ENCODE measurements at regions not wholly inside any gene's neighbourhood (a gene's known extent, or its start where the extent isn't known, plus 50 kb on each side); places are given as distances from the start of the nearest gene placed in this dataset.

- no peaks in the 10 kb centered on the region for H3K9me2 ChIP-seq (replicated peaks; ENCODE audit: control insufficient read depth, low read length)
- no peaks in the 10 kb centered on the region for H3K27me3 ChIP-seq (ENCODE audit: control insufficient read depth, low read length)
- H3K79me2 ChIP-seq (ENCODE audit: control insufficient read depth, low read length), result no peaks in the 10 kb centered on the region
- no peaks in the 10 kb centered on the region for H3K4me1 ChIP-seq (ENCODE audit: control insufficient read depth, low read length)
- no peak overlapping the region for H3K4me3 ChIP-seq (ENCODE audit: low read length)
- no peak for TF ChIP-seq CTCF (IDR thresholded peaks at IDR 0.05; ENCODE audit: low read depth, low read length, poor library complexity, severe bottlenecking)
- TF ChIP-seq EZH2phosphoT487 (IDR thresholded peaks at IDR 0.05; ENCODE audit: borderline replicate concordance, low read length), result no peak
- no peaks in the 10 kb centered on the region for H3K36me3 ChIP-seq (ENCODE audit: control insufficient read depth, low read length)
- no peak overlapping the region for H3K4me2 ChIP-seq (ENCODE audit: low read length)
- H3F3A ChIP-seq (ENCODE audit: control insufficient read depth, insufficient read depth), result no peaks in the 10 kb centered on the region
- H3K27ac ChIP-seq (ENCODE audit: low read depth, low read length), result no peak overlapping the region
- no peaks in the 10 kb centered on the region for H4K20me1 ChIP-seq (ENCODE audit: control insufficient read depth, insufficient read depth, low read depth, low read length)
- no peaks in the 10 kb centered on the region for H3K9me3 ChIP-seq (ENCODE audit: control insufficient read depth, insufficient read depth, low read length)
Measured at GRCh38 chr13:79829880-79830279, 348.9 kb downstream of the NDFIP2 start.

- Histone ChIP-seq H3K9me3 (ENCODE audit: control insufficient read depth, insufficient read depth, low read length) (no peaks in the 10 kb centered on the region), H3K27ac (ENCODE audit: low read depth, low read length) (no peak overlapping the region), H3K79me2 (ENCODE audit: control insufficient read depth, low read length) (no peaks in the 10 kb centered on the region), H3F3A (ENCODE audit: control insufficient read depth, insufficient read depth) (no peaks in the 10 kb centered on the region), H3K4me2 (ENCODE audit: low read length) (no peak overlapping the region), H3K36me3 (ENCODE audit: control insufficient read depth, low read length) (no peaks in the 10 kb centered on the region), H4K20me1 (ENCODE audit: control insufficient read depth, insufficient read depth, low read depth, low read length) (no peaks in the 10 kb centered on the region), H3K27me3 (ENCODE audit: control insufficient read depth, low read length) (no peaks in the 10 kb centered on the region), H3K9me2 (replicated peaks; ENCODE audit: control insufficient read depth, low read length) (no peaks in the 10 kb centered on the region), H3K4me1 (ENCODE audit: control insufficient read depth, low read length) (no peaks in the 10 kb centered on the region), H3K4me3 (ENCODE audit: low read length) (no peak overlapping the region)
- TF ChIP-seq CTCF (IDR thresholded peaks at IDR 0.05; ENCODE audit: low read depth, low read length, poor library complexity, severe bottlenecking) (no peak), EZH2phosphoT487 (IDR thresholded peaks at IDR 0.05; ENCODE audit: borderline replicate concordance, low read length) (no peak)
Measured at GRCh38 chr13:79825959-79826358, 345.0 kb downstream of the NDFIP2 start.

- TF ChIP-seq EZH2phosphoT487 (IDR thresholded peaks at IDR 0.05; ENCODE audit: borderline replicate concordance, low read length) (no peak), CTCF (IDR thresholded peaks at IDR 0.05; ENCODE audit: low read depth, low read length, poor library complexity, severe bottlenecking) (no peak)
- H3K4me1 ChIP-seq (ENCODE audit: control insufficient read depth, low read length), result no peaks in the 10 kb centered on the region
- no peaks in the 10 kb centered on the region for H3K27me3 ChIP-seq (ENCODE audit: control insufficient read depth, low read length)
- no peaks in the 10 kb centered on the region for H3F3A ChIP-seq (ENCODE audit: control insufficient read depth, insufficient read depth)
- H3K79me2 ChIP-seq (ENCODE audit: control insufficient read depth, low read length), result no peaks in the 10 kb centered on the region
- no peaks in the 10 kb centered on the region for H3K36me3 ChIP-seq (ENCODE audit: control insufficient read depth, low read length)
- no peak overlapping the region for H3K4me2 ChIP-seq (ENCODE audit: low read length)
- H3K9me3 ChIP-seq (ENCODE audit: control insufficient read depth, insufficient read depth, low read length), result no peaks in the 10 kb centered on the region
- H4K20me1 ChIP-seq (ENCODE audit: control insufficient read depth, insufficient read depth, low read depth, low read length), result no peaks in the 10 kb centered on the region
- no peak overlapping the region for H3K4me3 ChIP-seq (ENCODE audit: low read length)
- no peak overlapping the region for H3K27ac ChIP-seq (ENCODE audit: low read depth, low read length)
- no peaks in the 10 kb centered on the region for H3K9me2 ChIP-seq (replicated peaks; ENCODE audit: control insufficient read depth, low read length)
Measured at GRCh38 chr13:79815041-79815440, 334.1 kb downstream of the NDFIP2 start.

All from DOHH2 (cell line).